SKM-1 (cell line): ENCODE measurements at regions not wholly inside any gene's neighbourhood (a gene's known extent, or its start where the extent isn't known, plus 50 kb on each side); places are given as distances from the start of the nearest gene placed in this dataset.

Source experiments
- DNase-seq: peaks from one replicate; lab custom pipeline; 2025; ENCODE audit not compliant: unreplicated experiment; lab: John Stamatoyannopoulos, UW

GRCh38 chr9:7403028-7403389 lies 396.6 kb downstream of the DMAC1 start:
- DNase-seq, result no peak

- no peak for DNase-seq
These were observed 397.1 kb downstream of the DMAC1 start for GRCh38 chr9:7402334-7403027.

- no peak for DNase-seq
These were observed 398.5 kb downstream of the DMAC1 start for GRCh38 chr9:7401116-7401515.

GRCh38 chr9:7394002-7394774 lies 405.4 kb downstream of the DMAC1 start:
- no peak for DNase-seq

- no peak for DNase-seq
These were observed 407.4 kb downstream of the DMAC1 start for GRCh38 chr9:7392148-7392547.

- DNase-seq, result no peak
These were observed 410.8 kb downstream of the DMAC1 start for GRCh38 chr9:7388755-7389154.

GRCh38 chr9:7387840-7388239 lies 411.7 kb downstream of the DMAC1 start:
- no peak for DNase-seq

- no peak for DNase-seq
These were observed 417.3 kb downstream of the DMAC1 start for GRCh38 chr9:7382304-7382703.

GRCh38 chr9:7377489-7377888 lies 422.1 kb downstream of the DMAC1 start:
- no peak for DNase-seq

- no peak for DNase-seq
These were observed 422.7 kb downstream of the DMAC1 start for GRCh38 chr9:7376833-7377232.

GRCh38 chr9:7376213-7376612 lies 423.4 kb downstream of the DMAC1 start:
- DNase-seq, result no peak

- DNase-seq, result no peak
These were observed 424.5 kb downstream of the DMAC1 start for GRCh38 chr9:7375013-7375511.

- no peak for DNase-seq
These were observed 428.6 kb downstream of the DMAC1 start for GRCh38 chr9:7370988-7371387.

- DNase-seq, result no peak
These were observed 429.2 kb downstream of the DMAC1 start for GRCh38 chr9:7370381-7370780.

- no peak for DNase-seq
These were observed 430.2 kb downstream of the DMAC1 start for GRCh38 chr9:7369384-7369821.

- DNase-seq, result no peak
These were observed 430.9 kb downstream of the DMAC1 start for GRCh38 chr9:7368410-7369292.

- no peak for DNase-seq
These were observed 431.9 kb downstream of the DMAC1 start for GRCh38 chr9:7367726-7368125.

- DNase-seq, result no peak
These were observed 433.5 kb downstream of the DMAC1 start for GRCh38 chr9:7366121-7366520.

GRCh38 chr9:7363777-7364477 lies 435.7 kb downstream of the DMAC1 start:
- no peak for DNase-seq

- no peak for DNase-seq
These were observed 439.1 kb downstream of the DMAC1 start for GRCh38 chr9:7360513-7360912.

- DNase-seq, result no peak
These were observed 440.7 kb downstream of the DMAC1 start for GRCh38 chr9:7358876-7359275.
